CD4-positive, alpha-beta T cell treated with Interferon alpha-2 for 1 hour (primary cell): ENCODE measurements at regions not wholly inside any gene's neighbourhood (a gene's known extent, or its start where the extent isn't known, plus 50 kb on each side); places are given as distances from the start of the nearest gene placed in this dataset.

Experiments used
- DNase-seq, 2 donors: peaks; one replicate each; pipeline ENCODE4 v3.0.0-alpha.2; 2020 to 2022

- DNase-seq, result no peak
Measured at GRCh38 chr18:64528646-64529045, 379.8 kb upstream of the LINC00305 start.

GRCh38 chr18:64519201-64519600 lies 370.3 kb upstream of the LINC00305 start:
- no peak for DNase-seq

GRCh38 chr18:64518191-64518590 lies 369.3 kb upstream of the LINC00305 start:
- no peak for DNase-seq

- DNase-seq, result no peak
Measured at GRCh38 chr18:64513401-64513800, 364.5 kb upstream of the LINC00305 start.

- no peak for DNase-seq
Measured at GRCh38 chr18:64490207-64490606, 341.3 kb upstream of the LINC00305 start.

GRCh38 chr18:64488698-64489097 lies 339.8 kb upstream of the LINC00305 start:
- DNase-seq, result no peak

GRCh38 chr18:64474773-64475172 lies 325.9 kb upstream of the LINC00305 start:
- no peak for DNase-seq

- DNase-seq, result no peak
Measured at GRCh38 chr18:64474255-64474654, 325.4 kb upstream of the LINC00305 start.

- no peak for DNase-seq
Measured at GRCh38 chr18:64449434-64449833, 300.5 kb upstream of the LINC00305 start.

GRCh38 chr18:64444819-64445218 lies 295.9 kb upstream of the LINC00305 start:
- no peak for DNase-seq

GRCh38 chr18:64438178-64438577 lies 289.3 kb upstream of the LINC00305 start:
- DNase-seq, result no peak

- DNase-seq, result no peak
Measured at GRCh38 chr18:64436111-64436510, 287.2 kb upstream of the LINC00305 start.

- no peak for DNase-seq
Measured at GRCh38 chr18:64419156-64419555, 270.3 kb upstream of the LINC00305 start.

- no peak for DNase-seq
Measured at GRCh38 chr18:64416990-64417389, 268.1 kb upstream of the LINC00305 start.

- DNase-seq, result no peak
Measured at GRCh38 chr18:64415218-64415617, 266.3 kb upstream of the LINC00305 start.

- DNase-seq, result no peak
Measured at GRCh38 chr18:64410685-64411084, 261.8 kb upstream of the LINC00305 start.

- no peak for DNase-seq
Measured at GRCh38 chr18:64409511-64409910, 260.6 kb upstream of the LINC00305 start.

GRCh38 chr18:64407606-64408005 lies 258.7 kb upstream of the LINC00305 start:
- no peak for DNase-seq

- DNase-seq, result no peak
Measured at GRCh38 chr18:64405161-64405560, 256.3 kb upstream of the LINC00305 start.

GRCh38 chr18:64403784-64404503 lies 255.1 kb upstream of the LINC00305 start:
- no peak for DNase-seq

- no peak for DNase-seq
Measured at GRCh38 chr18:64402636-64403035, 253.7 kb upstream of the LINC00305 start.

GRCh38 chr18:64401268-64402060 lies 252.6 kb upstream of the LINC00305 start:
- DNase-seq, result no peak

- no peak for DNase-seq
Measured at GRCh38 chr18:64399566-64399965, 250.7 kb upstream of the LINC00305 start.

- no peak for DNase-seq
Measured at GRCh38 chr18:64398320-64398719, 249.4 kb upstream of the LINC00305 start.
